OCI-LY7 (cell line): ENCODE measurements at regions not wholly inside any gene's neighbourhood (a gene's known extent, or its start where the extent isn't known, plus 50 kb on each side); places are given as distances from the start of the nearest gene placed in this dataset.

ENCODE experiments used
- BruUV-seq: library from RNA; stranded (reverse); fragments of 400-500 nt; replicated peaks from 2 replicates; lab custom pipeline; 2021; lab: Mats Ljungman, UMichigan
- CTCF ChIA-PET: fragments of 300-600 bp; sonication (Branson Sonifier 250); formaldehyde crosslinking; loops from one replicate; lab custom pipeline; 2022; ENCODE audit warnings: antibody characterized with exemption; ENCODE audit not compliant: unreplicated experiment; lab: Charles Lee
- POLR2A ChIA-PET: fragments of 300-600 bp; sonication (Branson Sonifier 250); formaldehyde crosslinking; loops from one replicate; lab custom pipeline; 2022; ENCODE audit warnings: antibody characterized with exemption; lab: Charles Lee
- DNase-seq: peaks from one replicate; pipeline ENCODE4 v3.0.0-alpha.2; 2015; ENCODE audit warnings: low spot score
- H2AFZ ChIP-seq: fragments of 200-600 bp; sonication (generic), shearing (Covaris generic); 2 replicates; pipeline ENCODE4 v1.6.1; 2014; ENCODE audit warnings: mild to moderate bottlenecking, antibody characterized with exemption, low read length, moderate library complexity
- H3K27ac ChIP-seq: fragments of 200-600 bp; sonication (generic); 2 replicates; pipeline ENCODE4 v1.5.1; 2014; ENCODE audit warnings: mixed run types, low read depth, mild to moderate bottlenecking, moderate library complexity, low read length, inconsistent platforms; ENCODE audit not compliant: poor library complexity, severe bottlenecking
- H3K36me3 ChIP-seq: fragments of 200-600 bp; sonication (generic); 2 replicates; pipeline ENCODE4 v1.6.1; 2014; ENCODE audit warnings: mild to moderate bottlenecking, antibody characterized with exemption, low read length, moderate library complexity, mixed read lengths; ENCODE audit not compliant: insufficient read depth
- H3K4me1 ChIP-seq: fragments of 200-600 bp; sonication (generic); 2 replicates; pipeline ENCODE4 v1.5.1; 2014; ENCODE audit warnings: mild to moderate bottlenecking, low read length; ENCODE audit not compliant: insufficient read depth, poor library complexity, severe bottlenecking
- H3K4me2 ChIP-seq: fragments of 200-600 bp; sonication (generic); 2 replicates; pipeline ENCODE4 v1.6.1; 2014; ENCODE audit warnings: mild to moderate bottlenecking, low read length
- H3K4me3 ChIP-seq: fragments of 200-600 bp; sonication (generic); 2 replicates; pipeline ENCODE4 v1.5.1; 2014; ENCODE audit warnings: mild to moderate bottlenecking, low read depth, low read length; ENCODE audit not compliant: poor library complexity, severe bottlenecking
- H3K79me2 ChIP-seq: fragments of 200-600 bp; sonication (generic); 2 replicates; pipeline ENCODE4 v1.6.1; 2016; ENCODE audit warnings: low read depth, mild to moderate bottlenecking, low read length, moderate library complexity, mixed read lengths; ENCODE audit not compliant: insufficient read depth
- H3K9me2 ChIP-seq: fragments of 200-600 bp; sonication (generic); 2 replicates; pipeline ENCODE4 v1.6.1; 2016; ENCODE audit warnings: mild to moderate bottlenecking, low read length, mixed read lengths; ENCODE audit not compliant: insufficient read depth
- H3K9me3 ChIP-seq: fragments of 200-600 bp; sonication (generic); 2 replicates; pipeline ENCODE4 v1.6.1; 2014; ENCODE audit warnings: mild to moderate bottlenecking, mixed run types, low read length, mixed read lengths
- H4K20me1 ChIP-seq: fragments of 200-600 bp; sonication (generic); 2 replicates; pipeline ENCODE4 v1.6.1; 2014; ENCODE audit warnings: mild to moderate bottlenecking, antibody characterized with exemption, low read length, moderate library complexity, mixed read lengths; ENCODE audit not compliant: insufficient read depth
- EZH2phosphoT487 ChIP-seq: fragments of 200-600 bp; sonication (generic); IDR thresholded peaks from 2 replicates; pipeline ENCODE4 v1.6.1; 2018; ENCODE audit warnings: low read depth, borderline replicate concordance, mild to moderate bottlenecking, mixed run types, antibody characterized with exemption, low read length, moderate library complexity, mixed read lengths
- intact Hi-C: fragments of 100-400 bp; cut with micrococcal nuclease; formaldehyde crosslinking; loops from one replicate; pipeline ENCODE4 v1.10.0; 2022; ENCODE audit not compliant: unreplicated experiment
- TF ChIP-seq, protein P1 (sequence below): fragments of 200-600 bp; sonication (generic); conservative IDR thresholded peaks from 2 replicates; pipeline ENCODE4 v1.5.1; 2014; ENCODE audit warnings: mild to moderate bottlenecking, antibody characterized with exemption, low read length, moderate library complexity, mixed read lengths

- H3K4me3 ChIP-seq = no peak overlapping the region
- BruUV-seq = no TSS peak
Observed at GRCh38 chr17:5683241-5683640, 98.9 kb upstream of the NLRP1 start.

DNA sequence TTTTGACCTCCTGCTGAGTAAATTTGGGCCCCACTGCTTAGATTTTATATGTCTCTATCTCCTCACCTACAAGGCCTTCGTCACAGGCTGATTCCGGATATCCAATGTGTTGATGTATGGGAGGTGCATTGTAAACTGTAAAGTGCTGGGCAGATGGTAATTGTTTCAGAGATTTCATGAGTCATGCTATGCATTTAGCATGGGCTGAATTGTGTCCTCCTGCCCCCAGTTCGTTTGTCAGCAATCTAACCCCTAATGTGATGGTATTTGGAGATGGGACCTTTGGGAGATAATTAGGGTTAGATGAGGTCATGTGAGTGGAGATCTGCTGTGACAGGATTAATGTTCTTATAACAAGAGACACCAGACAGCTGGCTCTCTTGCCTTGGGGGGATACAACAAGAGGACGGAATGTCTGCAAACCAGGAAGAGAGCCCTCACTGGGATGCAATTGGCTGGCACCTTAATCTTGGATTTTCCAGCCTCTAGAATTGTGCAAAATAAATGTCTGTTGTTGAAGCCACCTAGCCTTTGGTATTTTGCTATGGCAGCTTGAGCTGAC is 101.8 kb upstream of the NLRP1 start:
- no peaks in the 10 kb centered on the region for H3K9me2 ChIP-seq
- H3K9me3 ChIP-seq = no peaks in the 10 kb centered on the region
- no TSS peak for BruUV-seq
- TF ChIP-seq, protein P1, sequence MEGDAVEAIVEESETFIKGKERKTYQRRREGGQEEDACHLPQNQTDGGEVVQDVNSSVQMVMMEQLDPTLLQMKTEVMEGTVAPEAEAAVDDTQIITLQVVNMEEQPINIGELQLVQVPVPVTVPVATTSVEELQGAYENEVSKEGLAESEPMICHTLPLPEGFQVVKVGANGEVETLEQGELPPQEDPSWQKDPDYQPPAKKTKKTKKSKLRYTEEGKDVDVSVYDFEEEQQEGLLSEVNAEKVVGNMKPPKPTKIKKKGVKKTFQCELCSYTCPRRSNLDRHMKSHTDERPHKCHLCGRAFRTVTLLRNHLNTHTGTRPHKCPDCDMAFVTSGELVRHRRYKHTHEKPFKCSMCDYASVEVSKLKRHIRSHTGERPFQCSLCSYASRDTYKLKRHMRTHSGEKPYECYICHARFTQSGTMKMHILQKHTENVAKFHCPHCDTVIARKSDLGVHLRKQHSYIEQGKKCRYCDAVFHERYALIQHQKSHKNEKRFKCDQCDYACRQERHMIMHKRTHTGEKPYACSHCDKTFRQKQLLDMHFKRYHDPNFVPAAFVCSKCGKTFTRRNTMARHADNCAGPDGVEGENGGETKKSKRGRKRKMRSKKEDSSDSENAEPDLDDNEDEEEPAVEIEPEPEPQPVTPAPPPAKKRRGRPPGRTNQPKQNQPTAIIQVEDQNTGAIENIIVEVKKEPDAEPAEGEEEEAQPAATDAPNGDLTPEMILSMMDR = no peak
- TF ChIP-seq EZH2phosphoT487 = no peak
- no peaks in the 10 kb centered on the region for H3K4me1 ChIP-seq
- H3K79me2 ChIP-seq = no peaks in the 10 kb centered on the region
- H4K20me1 ChIP-seq = no peaks in the 10 kb centered on the region
- intact Hi-C loops = no loop called here
- H3K4me3 ChIP-seq = no peak overlapping the region
- H2AFZ ChIP-seq = no peak overlapping the region
- H3K4me2 ChIP-seq = no peak overlapping the region
- POLR2A ChIA-PET = no interaction called here
- no peaks in the 10 kb centered on the region for H3K36me3 ChIP-seq
- DNase-seq = no peak
- CTCF ChIA-PET = interaction anchor here (1.0 kb wide), 1 partner anchor 10 kb away, joined by 3 read pairs; no protein-coding TSS in a partner anchor
- no peak overlapping the region for H3K27ac ChIP-seq

More at GRCh38 chr17:5683241-5683640, 98.9 kb upstream of the NLRP1 start:
- Histone ChIP-seq H3K79me2 (no peaks in the 10 kb centered on the region), H3K27ac (no peak overlapping the region), H3K9me3 (no peaks in the 10 kb centered on the region), H2AFZ (no peak overlapping the region), H4K20me1 (no peaks in the 10 kb centered on the region), H3K36me3 (no peaks in the 10 kb centered on the region), H3K9me2 (no peaks in the 10 kb centered on the region), H3K4me1 (no peaks in the 10 kb centered on the region), H3K4me2 (no peak overlapping the region)
- TF ChIP-seq EZH2phosphoT487 = no peak
- TF ChIP-seq, protein P1 = no peak
- ChIA-PET CTCF (no interaction called here), POLR2A (interaction anchor here (0.7 kb wide), 3 partner anchors 40 to 89 kb away, joined by 3 to 4 read pairs (median 3); no protein-coding TSS in a partner anchor)
- DNase-seq = no peak
- intact Hi-C loops = no loop called here

GRCh38 chr17:5687646-5688045 is 103.3 kb upstream of the NLRP1 start:
- Histone ChIP-seq H3K9me2 (no peaks in the 10 kb centered on the region), H4K20me1 (no peaks in the 10 kb centered on the region), H3K9me3 (no peaks in the 10 kb centered on the region), H3K36me3 (no peaks in the 10 kb centered on the region), H2AFZ (no peak overlapping the region), H3K4me1 (no peaks in the 10 kb centered on the region), H3K79me2 (no peaks in the 10 kb centered on the region), H3K4me2 (no peak overlapping the region), H3K4me3 (no peak overlapping the region), H3K27ac (no peak overlapping the region)
- ChIA-PET POLR2A (no interaction called here), CTCF (no interaction called here)
- intact Hi-C loops = no loop called here
- BruUV-seq = no TSS peak
- no peak for DNase-seq
- TF ChIP-seq EZH2phosphoT487 = no peak
- TF ChIP-seq, protein P1 = no peak
